NCI-H748 (cell line): ENCODE measurements at regions not wholly inside any gene's neighbourhood (a gene's known extent, or its start where the extent isn't known, plus 50 kb on each side); places are given as distances from the start of the nearest gene placed in this dataset.

ENCODE experiments used
- DNase-seq: peaks from one replicate; lab custom pipeline; 2025; ENCODE audit not compliant: unreplicated experiment; lab: John Stamatoyannopoulos, UW

- DNase-seq: no peak
Observed at GRCh38 chr14:39946807-39947206, 514.6 kb upstream of the FBXO33 start.

- DNase-seq: no peak
Observed at GRCh38 chr14:39939023-39939422, 506.8 kb upstream of the FBXO33 start.

GRCh38 chr14:39912192-39913100 is 480.2 kb upstream of the FBXO33 start:
- no peak for DNase-seq

- DNase-seq: no peak
Observed at GRCh38 chr14:39897657-39898056, 465.4 kb upstream of the FBXO33 start.

- DNase-seq: no peak
Observed at GRCh38 chr14:39890026-39890425, 457.8 kb upstream of the FBXO33 start.

- peak; percentile 11 for DNase-seq
Observed at GRCh38 chr14:39884091-39884490, 451.9 kb upstream of the FBXO33 start.

GRCh38 chr14:39880965-39881364 is 448.7 kb upstream of the FBXO33 start:
- DNase-seq: no peak

GRCh38 chr14:39880106-39880695 is 448.0 kb upstream of the FBXO33 start:
- DNase-seq: no peak

GRCh38 chr14:39877577-39878190 is 445.5 kb upstream of the FBXO33 start:
- no peak for DNase-seq

GRCh38 chr14:39876916-39877315 is 444.7 kb upstream of the FBXO33 start:
- DNase-seq: no peak

- DNase-seq: no peak
Observed at GRCh38 chr14:39875028-39875427, 442.8 kb upstream of the FBXO33 start.

GRCh38 chr14:39873791-39874190 is 441.6 kb upstream of the FBXO33 start:
- peak; percentile 26 for DNase-seq

GRCh38 chr14:39868949-39869348 is 436.7 kb upstream of the FBXO33 start:
- DNase-seq: no peak

- DNase-seq: no peak
Observed at GRCh38 chr14:39868251-39868650, 436.0 kb upstream of the FBXO33 start.

- no peak for DNase-seq
Observed at GRCh38 chr14:39863441-39863840, 431.2 kb upstream of the FBXO33 start.

- DNase-seq: no peak
Observed at GRCh38 chr14:39861696-39862095, 429.5 kb upstream of the FBXO33 start.

GRCh38 chr14:39861229-39861600 is 429.0 kb upstream of the FBXO33 start:
- no peak for DNase-seq

GRCh38 chr14:39860596-39861228 is 428.5 kb upstream of the FBXO33 start:
- no peak for DNase-seq

- DNase-seq: no peak
Observed at GRCh38 chr14:39859314-39859713, 427.1 kb upstream of the FBXO33 start.

GRCh38 chr14:39857376-39858055 is 425.3 kb upstream of the FBXO33 start:
- no peak for DNase-seq

- no peak for DNase-seq
Observed at GRCh38 chr14:39853441-39853840, 421.2 kb upstream of the FBXO33 start.
